Activated T-helper 2 cell treated with anti-CD3 and anti-CD28 coated beads, Interferon-gamma antibody, Interleukin-2, Interleukin-4, amounts not matched to agents 10 μg/mL and 5 μg/mL and 100 μg/mL, durations not matched to agents 14 hours and 24 hours and 36 hours (primary cell): ENCODE measurements at regions not wholly inside any gene's neighbourhood (a gene's known extent, or its start where the extent isn't known, plus 50 kb on each side); places are given as distances from the start of the nearest gene placed in this dataset.

Experiments used
- DNase-seq: peaks from one replicate; pipeline ENCODE4 v3.0.0; 2021; ENCODE audit warnings: low spot score
- H3K27ac Mint-ChIP-seq: one replicate; pipeline ENCODE4 v1.8.0; 2021; ENCODE audit warnings: mixed read lengths
- H3K27me3 Mint-ChIP-seq: one replicate; pipeline ENCODE4 v1.8.0; 2021; ENCODE audit warnings: low read depth, mixed read lengths
- H3K36me3 Mint-ChIP-seq: one replicate; pipeline ENCODE4 v1.8.0; 2021; ENCODE audit warnings: low read depth, mixed read lengths
- H3K4me1 Mint-ChIP-seq: one replicate; pipeline ENCODE4 v1.8.0; 2021; ENCODE audit warnings: low read depth, mixed read lengths
- H3K4me3 Mint-ChIP-seq: one replicate; pipeline ENCODE4 v1.8.0; 2021; ENCODE audit warnings: low read depth, mild to moderate bottlenecking, moderate library complexity, mixed read lengths
- H3K9me3 Mint-ChIP-seq: one replicate; pipeline ENCODE4 v1.8.0; 2021; ENCODE audit warnings: mixed read lengths
- intact Hi-C: fragments of 100-400 bp; cut with micrococcal nuclease; formaldehyde crosslinking; loops from one replicate; pipeline ENCODE4 v1.15.1; 2023

DNA sequence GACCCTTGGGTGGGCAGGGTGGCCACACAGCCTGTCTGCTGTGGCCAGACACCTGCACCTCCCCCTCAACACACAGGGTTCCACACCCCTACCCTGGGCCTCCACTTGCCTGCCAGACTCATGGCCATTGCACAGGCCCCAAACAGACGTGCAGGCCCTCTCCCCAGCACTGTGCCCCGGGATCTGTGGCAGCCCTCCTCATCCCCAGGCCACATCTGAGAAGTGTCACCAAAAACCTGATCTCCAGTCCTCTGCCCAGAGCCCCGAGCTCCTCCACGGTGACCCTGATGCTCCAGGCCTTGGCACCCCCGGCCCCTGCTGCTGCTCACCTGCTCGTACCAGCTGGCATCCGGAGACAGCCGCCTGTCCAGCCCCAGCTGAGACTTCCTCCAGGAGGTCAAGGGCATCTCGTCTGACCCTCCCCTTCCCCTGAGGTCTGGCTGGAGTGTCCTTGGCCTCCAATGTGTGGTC lies 160.1 kb downstream of the DLL1 start:
- Mint-ChIP-seq H3K9me3 (no peaks in the 10 kb centered on the region), H3K4me3 (no peak overlapping the region), H3K27ac (no peak overlapping the region), H3K27me3 (no peaks in the 10 kb centered on the region), H3K36me3 (no peaks in the 10 kb centered on the region), H3K4me1 (no peaks in the 10 kb centered on the region)
- no peak for DNase-seq
- intact Hi-C loops: no loop called here

DNA sequence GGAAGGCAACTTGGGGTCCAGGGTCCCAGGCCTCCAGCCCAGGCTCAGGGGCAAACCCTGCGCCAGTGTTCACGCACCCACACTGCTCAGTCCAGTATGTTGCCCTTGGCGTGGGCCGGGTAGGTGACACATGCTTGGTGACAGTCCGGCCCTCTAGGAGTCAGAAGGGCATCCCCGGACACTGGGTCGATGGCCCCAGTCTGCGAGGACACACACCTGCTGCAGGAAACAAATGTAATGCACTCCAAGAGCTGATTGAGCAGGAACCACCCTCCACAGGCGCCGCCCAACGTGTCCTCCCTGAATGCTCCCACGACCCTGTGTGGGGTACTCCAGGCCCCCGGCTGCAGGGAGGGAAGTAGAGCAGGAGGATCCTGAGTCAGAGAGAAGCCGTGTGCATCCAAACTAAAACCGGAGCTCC lies 160.7 kb downstream of the DLL1 start:
- Mint-ChIP-seq H3K9me3 (no peaks in the 10 kb centered on the region), H3K4me1 (no peaks in the 10 kb centered on the region), H3K36me3 (no peaks in the 10 kb centered on the region), H3K4me3 (no peak overlapping the region), H3K27ac (no peak overlapping the region), H3K27me3 (no peaks in the 10 kb centered on the region)
- DNase-seq: no peak
- intact Hi-C loops: no loop called here

DNA sequence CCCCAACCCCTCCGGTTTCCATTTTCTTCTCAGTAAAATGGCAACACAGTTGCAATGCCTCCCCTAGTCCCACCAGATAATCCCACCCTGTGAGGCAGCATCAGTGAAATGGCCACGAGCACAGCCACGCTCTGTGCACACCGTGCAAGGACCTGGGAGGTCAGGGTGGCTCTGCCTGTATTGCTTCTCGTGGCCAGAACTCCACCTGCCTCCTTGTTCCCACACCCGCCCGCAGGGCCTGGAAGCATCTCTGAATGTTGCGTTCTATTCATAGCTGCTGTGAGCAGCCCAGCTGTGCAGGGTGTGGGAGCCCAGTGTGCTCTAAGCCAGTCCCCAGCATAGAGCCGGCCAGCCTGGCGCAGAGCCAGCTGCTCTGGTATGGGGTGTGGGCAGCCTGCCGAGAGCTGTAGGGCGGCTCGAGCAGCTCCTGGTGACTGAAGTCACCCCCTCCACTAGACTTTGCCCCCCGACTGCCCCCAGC lies 161.1 kb downstream of the DLL1 start:
- Mint-ChIP-seq H3K4me3 (no peak overlapping the region), H3K27me3 (no peaks in the 10 kb centered on the region), H3K27ac (no peak overlapping the region), H3K36me3 (no peaks in the 10 kb centered on the region), H3K4me1 (no peaks in the 10 kb centered on the region), H3K9me3 (no peaks in the 10 kb centered on the region)
- intact Hi-C loops: no loop called here
- no peak for DNase-seq

DNA sequence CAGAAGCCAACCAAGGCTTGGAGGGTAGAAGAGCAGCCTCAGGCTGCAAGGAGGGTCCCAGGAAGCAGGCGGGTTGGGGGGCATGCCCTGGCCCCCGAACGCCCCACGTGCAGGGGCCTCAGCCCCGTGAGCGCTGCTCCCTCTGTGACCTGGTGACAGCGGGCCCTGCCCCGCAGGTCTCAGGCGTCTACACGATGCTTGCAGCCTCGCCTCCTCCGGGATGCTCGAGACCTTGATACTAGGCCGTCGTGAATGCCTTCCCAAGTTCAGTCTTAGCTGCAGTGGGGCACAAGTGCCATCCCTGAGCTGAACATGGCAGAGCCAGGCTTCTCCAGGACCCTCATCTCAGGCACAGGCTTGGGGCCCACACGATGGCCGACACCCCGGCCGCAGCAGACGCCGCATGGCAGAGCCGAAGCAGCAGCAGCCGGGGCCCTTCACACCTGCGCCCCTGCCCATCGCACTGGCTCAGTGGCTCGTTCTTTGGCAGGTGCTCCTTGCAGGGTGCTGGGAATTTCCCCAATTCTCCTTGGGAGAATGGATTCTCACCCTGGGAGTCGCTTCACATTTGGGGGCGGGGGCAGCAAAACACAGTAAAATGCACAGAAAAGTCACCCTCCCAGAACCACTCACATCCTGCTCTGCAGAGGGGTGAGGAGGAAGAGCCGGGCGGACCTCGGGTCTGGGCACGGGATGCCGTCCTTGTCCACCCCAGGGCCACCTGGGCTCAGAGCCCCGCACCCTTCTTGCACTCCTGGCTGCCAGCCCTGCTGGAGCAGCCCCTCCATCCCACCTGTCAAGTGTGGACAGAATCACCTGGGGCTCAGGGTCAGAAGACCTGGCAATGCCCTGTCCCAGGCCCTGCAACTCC lies 161.8 kb downstream of the DLL1 start:
- Mint-ChIP-seq H3K4me3 (no peak overlapping the region), H3K4me1 (no peaks in the 10 kb centered on the region), H3K36me3 (no peaks in the 10 kb centered on the region), H3K27ac (no peak overlapping the region), H3K27me3 (peaks cover 3% of the 10 kb centered on the region), H3K9me3 (no peaks in the 10 kb centered on the region)
- no peak for DNase-seq
- intact Hi-C loops: no loop called here

DNA sequence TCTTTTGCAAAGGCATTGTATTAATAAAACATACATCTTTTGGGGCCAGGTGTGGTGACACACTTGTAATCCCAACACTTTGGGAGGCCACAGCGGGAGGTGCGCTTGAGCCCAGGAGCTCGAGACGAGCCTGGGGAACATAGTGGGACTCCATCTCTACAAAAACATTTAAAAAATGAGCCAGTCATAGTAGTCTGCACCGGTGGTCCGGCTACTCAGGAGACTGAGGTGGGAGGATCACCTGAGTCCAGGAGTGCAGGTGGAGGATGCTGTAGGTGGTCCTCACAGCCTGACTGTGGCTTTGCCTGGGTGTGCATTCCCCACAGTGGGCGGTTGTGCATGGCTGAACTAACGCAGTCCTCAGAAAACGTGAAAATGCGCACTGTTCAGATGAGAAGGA lies 162.5 kb downstream of the DLL1 start:
- Mint-ChIP-seq H3K27me3 (peaks cover 4% of the 10 kb centered on the region), H3K36me3 (no peaks in the 10 kb centered on the region), H3K4me3 (no peak overlapping the region), H3K4me1 (no peaks in the 10 kb centered on the region), H3K27ac (no peak overlapping the region), H3K9me3 (no peaks in the 10 kb centered on the region)
- no peak for DNase-seq
- intact Hi-C loops: no loop called here

DNA sequence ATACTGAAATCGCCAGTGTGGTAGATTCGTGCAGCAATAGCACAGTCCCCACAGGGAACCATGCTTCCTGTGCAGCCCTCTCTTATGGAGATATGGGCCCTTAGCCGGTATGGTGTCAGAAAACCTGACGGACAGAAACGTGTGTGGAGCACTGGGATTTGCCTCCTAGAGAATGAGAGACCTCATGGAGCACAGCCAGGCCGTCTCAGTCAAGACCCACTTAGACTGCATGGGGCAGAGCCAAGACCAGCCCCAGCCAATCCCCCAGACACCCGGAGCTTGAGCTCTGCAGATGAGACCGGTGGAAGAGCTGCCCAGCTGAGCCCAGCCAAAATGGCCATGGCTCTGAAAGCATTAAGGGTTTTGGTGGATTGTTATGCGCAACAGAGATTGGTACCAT lies 163.7 kb downstream of the DLL1 start:
- H3K27ac Mint-ChIP-seq: no peak overlapping the region
- no peak overlapping the region for H3K4me3 Mint-ChIP-seq
- H3K4me1 Mint-ChIP-seq: no peaks in the 10 kb centered on the region
- H3K36me3 Mint-ChIP-seq: no peaks in the 10 kb centered on the region
- peaks cover 4% of the 10 kb centered on the region for H3K9me3 Mint-ChIP-seq
- H3K27me3 Mint-ChIP-seq: peaks cover 4% of the 10 kb centered on the region
- no peak for DNase-seq
- intact Hi-C loops: no loop called here

DNA sequence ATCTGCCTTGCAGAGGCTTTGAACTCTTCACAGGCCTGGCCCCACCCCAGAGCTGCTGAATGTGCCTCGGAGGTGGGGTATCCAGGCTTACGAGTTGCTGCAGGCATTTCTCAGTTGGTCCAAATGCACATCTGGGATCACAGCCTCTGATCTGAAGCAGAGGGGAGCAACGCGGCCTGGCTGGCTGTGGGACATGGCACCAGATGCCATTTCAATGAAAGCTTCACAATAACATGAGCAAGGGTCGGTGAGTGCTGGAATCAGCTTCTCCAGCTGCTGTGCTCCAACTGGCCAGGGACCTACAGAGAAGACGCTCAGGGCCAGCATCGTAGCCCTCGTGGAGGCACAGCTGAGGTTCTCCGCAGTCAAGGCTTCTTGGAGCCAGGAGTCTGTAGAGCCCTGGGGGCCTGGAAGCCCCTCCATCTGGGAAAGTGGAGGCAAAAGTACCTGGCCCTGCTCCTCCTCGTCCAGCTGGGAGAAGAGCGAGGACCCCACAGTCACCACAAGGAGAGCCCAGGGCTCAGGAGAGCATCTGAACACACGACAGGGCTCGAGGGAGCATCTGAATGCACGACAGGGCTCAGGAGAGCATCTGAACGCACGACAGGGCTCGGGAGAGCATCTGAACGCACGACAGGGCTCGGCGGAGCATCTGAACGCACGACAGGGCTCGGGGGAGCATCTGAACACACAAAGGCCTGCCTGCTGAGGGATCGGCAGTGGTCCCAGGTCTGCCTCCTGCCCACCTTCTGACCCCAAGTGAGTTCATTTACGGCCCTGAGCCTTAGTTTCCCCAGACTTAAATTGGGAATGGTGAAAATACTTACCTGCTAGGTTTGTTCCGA lies 165.2 kb downstream of the DLL1 start:
- Mint-ChIP-seq H3K4me3 (no peak overlapping the region), H3K4me1 (no peaks in the 10 kb centered on the region), H3K27me3 (peaks cover 4% of the 10 kb centered on the region), H3K9me3 (peaks cover 16% of the 10 kb centered on the region), H3K36me3 (peaks cover 3% of the 10 kb centered on the region), H3K27ac (no peak overlapping the region)
- no peak for DNase-seq
- intact Hi-C loops: no loop called here

DNA sequence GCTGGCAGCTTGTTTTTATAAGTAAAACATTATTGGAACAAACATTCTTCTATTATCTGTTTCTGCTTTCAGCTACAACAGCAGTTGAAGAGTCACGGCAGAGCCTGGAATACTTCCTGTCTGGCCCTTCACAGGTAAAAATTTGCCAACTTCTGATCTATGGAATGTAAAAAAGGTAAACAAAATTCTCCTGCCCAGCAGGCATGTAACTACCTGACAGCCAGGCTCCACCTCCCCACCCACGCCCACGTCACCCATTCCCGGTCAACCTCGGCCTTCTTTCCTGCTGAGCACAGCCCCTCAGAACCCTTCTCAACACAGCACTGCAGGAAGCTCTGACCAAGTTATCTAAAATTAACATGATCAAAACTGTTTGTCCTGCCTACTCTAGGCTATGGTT lies 166.0 kb downstream of the DLL1 start:
- H3K4me1 Mint-ChIP-seq: no peaks in the 10 kb centered on the region
- H3K4me3 Mint-ChIP-seq: no peak overlapping the region
- peaks cover 24% of the 10 kb centered on the region for H3K9me3 Mint-ChIP-seq
- H3K27me3 Mint-ChIP-seq: peaks cover 8% of the 10 kb centered on the region
- H3K36me3 Mint-ChIP-seq: peaks cover 3% of the 10 kb centered on the region
- no peak overlapping the region for H3K27ac Mint-ChIP-seq
- DNase-seq: no peak
- intact Hi-C loops: no loop called here

DNA sequence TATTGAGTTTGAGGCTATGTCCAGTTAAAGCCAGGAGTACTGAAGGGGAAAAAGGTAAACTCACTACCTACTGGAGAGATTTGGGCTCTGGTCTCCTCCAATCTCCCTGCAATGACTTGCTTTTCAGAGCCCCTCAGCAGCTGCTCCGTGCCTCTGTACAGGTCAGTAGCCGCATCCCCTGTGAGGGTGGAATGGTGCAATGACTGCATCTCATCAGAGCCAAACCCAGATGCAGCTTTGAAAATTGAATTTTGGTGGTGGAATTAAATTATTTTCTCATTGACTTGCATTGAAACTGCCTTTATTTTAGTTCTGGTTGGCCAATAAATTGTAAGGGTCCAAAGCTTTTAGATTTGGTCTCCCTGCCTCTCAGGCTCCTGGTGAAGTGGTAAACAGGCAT lies 166.7 kb downstream of the DLL1 start:
- Mint-ChIP-seq H3K9me3 (peaks cover 27% of the 10 kb centered on the region), H3K27me3 (peaks cover 8% of the 10 kb centered on the region)

DNA sequence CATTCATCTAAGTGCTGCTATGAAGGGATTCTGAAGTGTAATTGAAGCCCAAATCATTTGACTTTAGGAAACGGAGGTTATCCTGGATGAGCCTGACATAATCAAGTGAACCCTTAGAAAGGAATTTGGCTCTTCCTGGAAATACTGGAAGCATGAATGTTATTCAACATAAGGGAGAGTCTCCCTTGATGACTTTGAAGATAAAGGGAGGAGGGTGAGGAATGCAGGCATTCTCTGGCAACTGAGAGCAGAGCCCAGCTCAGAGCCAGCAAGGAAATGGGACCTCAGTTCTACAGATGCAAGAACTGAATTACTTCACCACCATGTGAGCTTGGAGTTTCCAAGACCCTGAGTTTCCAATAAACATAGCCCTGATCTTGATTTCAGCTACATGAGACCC lies 168.2 kb downstream of the DLL1 start:
- peaks cover 27% of the 10 kb centered on the region for H3K9me3 Mint-ChIP-seq
- peaks cover 3% of the 10 kb centered on the region for H3K36me3 Mint-ChIP-seq
- no peak overlapping the region for H3K4me3 Mint-ChIP-seq
- no peaks in the 10 kb centered on the region for H3K4me1 Mint-ChIP-seq
- H3K27ac Mint-ChIP-seq: no peak overlapping the region
- intact Hi-C loops: no loop called here
- peaks cover 8% of the 10 kb centered on the region for H3K27me3 Mint-ChIP-seq
- no peak for DNase-seq

More for the DNA sequence above, 166.7 kb downstream of the DLL1 start:
- H3K27ac Mint-ChIP-seq: no peak overlapping the region
- no peak overlapping the region for H3K4me3 Mint-ChIP-seq
- no peaks in the 10 kb centered on the region for H3K4me1 Mint-ChIP-seq
- peaks cover 3% of the 10 kb centered on the region for H3K36me3 Mint-ChIP-seq
- intact Hi-C loops: no loop called here
- no peak for DNase-seq

DNA sequence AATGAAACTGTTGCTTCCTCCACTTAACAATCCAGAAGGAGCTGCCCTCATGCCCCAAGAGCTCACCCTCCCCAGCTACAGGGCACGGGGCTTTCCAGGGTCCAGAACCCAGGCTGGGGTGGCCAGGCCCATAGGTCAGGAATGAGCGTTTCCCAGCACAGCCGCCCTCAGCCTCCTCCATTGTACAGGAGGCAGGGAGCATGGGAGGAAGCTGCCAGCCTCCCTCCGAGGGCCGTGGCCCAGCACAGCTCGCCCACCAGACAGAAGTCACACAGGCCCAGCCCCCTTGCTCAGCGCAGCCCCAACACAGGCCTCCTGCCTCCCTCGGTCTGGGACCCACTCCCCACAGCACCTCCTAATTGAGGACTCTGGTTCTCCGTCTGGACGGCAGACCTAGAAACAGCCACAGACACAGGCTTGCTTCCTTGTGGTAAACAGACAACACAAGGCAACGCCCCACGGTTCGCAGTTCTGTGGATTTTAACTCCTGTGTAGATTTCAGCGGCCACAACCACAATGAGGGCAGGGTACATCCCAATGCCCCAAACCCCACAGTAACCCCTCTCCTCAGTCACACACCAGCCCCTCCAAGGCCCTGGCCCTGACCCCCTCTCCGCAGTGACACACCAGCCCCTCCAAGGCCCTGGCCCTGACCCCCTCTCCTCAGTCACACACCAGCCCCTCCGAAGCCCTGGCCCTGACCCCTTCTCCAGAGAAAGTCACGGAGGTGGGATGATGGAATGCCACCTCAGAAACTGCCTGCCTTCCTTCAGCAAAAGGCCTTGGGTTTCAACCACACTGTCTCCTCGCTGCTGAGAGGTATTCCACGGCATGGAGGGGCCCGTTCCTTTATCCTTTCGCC lies 173.5 kb downstream of the DLL1 start:
- intact Hi-C loops: no loop called here
- H3K36me3 Mint-ChIP-seq: peaks cover 3% of the 10 kb centered on the region
- H3K9me3 Mint-ChIP-seq: peaks cover 25% of the 10 kb centered on the region

DNA sequence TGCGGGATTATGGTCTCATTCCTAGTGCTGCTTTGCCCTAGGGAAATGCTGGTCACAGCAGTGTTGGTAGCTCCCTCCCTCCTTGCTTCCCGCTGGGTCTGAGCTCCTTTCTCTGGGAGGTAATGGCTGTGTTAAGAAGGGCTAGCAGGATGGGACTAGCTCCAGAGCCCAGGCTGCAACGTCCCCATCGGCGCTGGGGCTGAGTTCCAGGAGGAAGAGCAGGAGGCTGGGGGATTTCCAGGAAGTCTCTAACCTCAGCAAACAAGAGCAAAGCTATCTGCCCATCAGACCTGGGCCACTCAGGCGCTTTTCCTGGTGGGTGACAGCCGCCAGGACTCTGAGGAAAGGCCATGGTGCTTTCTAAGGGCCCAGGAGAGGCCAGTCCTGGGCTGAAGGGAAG lies 174.2 kb downstream of the DLL1 start:
- H3K9me3 Mint-ChIP-seq: peaks cover 19% of the 10 kb centered on the region
- no peak overlapping the region for H3K27ac Mint-ChIP-seq
- H3K4me1 Mint-ChIP-seq: no peaks in the 10 kb centered on the region
- no peak overlapping the region for H3K4me3 Mint-ChIP-seq
- H3K27me3 Mint-ChIP-seq: peaks cover 5% of the 10 kb centered on the region
- no peak for DNase-seq
- H3K36me3 Mint-ChIP-seq: peaks cover 1% of the 10 kb centered on the region
- intact Hi-C loops: no loop called here

More for the DNA sequence above, 173.5 kb downstream of the DLL1 start:
- Mint-ChIP-seq H3K4me3 (no peak overlapping the region), H3K27me3 (peaks cover 5% of the 10 kb centered on the region), H3K4me1 (no peaks in the 10 kb centered on the region), H3K27ac (no peak overlapping the region)
- no peak for DNase-seq
